Fibroblast of lung (primary cell): ENCODE measurements at regions not wholly inside any gene's neighbourhood (a gene's known extent, or its start where the extent isn't known, plus 50 kb on each side); places are given as distances from the start of the nearest gene placed in this dataset.

Experiments used
- EZH2 ChIP-seq: IDR thresholded peaks from 2 replicates; pipeline ENCODE4 v1.5.1; 2012; ENCODE audit warnings: low read length, control low read depth, mild to moderate bottlenecking; ENCODE audit errors: missing control alignments
- TF ChIP-seq, protein P1 (sequence below), 2 donors: IDR thresholded peaks in 1 of 2; conservative IDR thresholded peaks in 1 of 2; 1 replicate in 1 of 2; 2 replicates in 1 of 2; pipeline ENCODE4 v1.5.1; 2011 to 2012; ENCODE audit warnings: low read length in 2 of 2, control low read depth in 1 of 2, inconsistent platforms in 1 of 2, low read depth in 1 of 2, mild to moderate bottlenecking in 1 of 2

DNA sequence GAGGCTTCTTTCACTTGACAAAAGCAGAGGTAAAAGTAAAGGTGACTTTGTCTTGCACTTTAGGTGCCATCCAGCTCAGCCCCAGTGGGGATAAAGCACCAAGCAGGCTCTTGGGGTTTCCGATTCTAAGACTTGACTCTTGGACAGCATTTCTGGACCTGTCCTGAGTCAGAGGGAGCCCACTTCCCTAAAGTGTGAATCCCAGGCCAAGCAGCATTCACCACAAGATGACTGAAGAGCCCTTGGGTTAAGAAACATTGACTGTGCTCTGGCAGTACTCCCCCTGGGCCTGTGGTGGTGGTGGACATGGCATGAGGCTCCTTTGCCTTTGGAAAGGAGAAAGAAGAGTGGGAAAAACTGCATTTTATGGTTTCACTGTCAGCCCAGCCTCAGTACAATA is 638.0 kb upstream of the VRK2 start:
- TF ChIP-seq EZH2, result no peak
- TF ChIP-seq, protein P1, sequence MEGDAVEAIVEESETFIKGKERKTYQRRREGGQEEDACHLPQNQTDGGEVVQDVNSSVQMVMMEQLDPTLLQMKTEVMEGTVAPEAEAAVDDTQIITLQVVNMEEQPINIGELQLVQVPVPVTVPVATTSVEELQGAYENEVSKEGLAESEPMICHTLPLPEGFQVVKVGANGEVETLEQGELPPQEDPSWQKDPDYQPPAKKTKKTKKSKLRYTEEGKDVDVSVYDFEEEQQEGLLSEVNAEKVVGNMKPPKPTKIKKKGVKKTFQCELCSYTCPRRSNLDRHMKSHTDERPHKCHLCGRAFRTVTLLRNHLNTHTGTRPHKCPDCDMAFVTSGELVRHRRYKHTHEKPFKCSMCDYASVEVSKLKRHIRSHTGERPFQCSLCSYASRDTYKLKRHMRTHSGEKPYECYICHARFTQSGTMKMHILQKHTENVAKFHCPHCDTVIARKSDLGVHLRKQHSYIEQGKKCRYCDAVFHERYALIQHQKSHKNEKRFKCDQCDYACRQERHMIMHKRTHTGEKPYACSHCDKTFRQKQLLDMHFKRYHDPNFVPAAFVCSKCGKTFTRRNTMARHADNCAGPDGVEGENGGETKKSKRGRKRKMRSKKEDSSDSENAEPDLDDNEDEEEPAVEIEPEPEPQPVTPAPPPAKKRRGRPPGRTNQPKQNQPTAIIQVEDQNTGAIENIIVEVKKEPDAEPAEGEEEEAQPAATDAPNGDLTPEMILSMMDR (conservative IDR thresholded peaks at IDR 0.05 in 1 of 2, IDR thresholded peaks at IDR 0.05 in 1 of 2; ENCODE audit: low read depth in 1 of 2, low read length in 2 of 2), result no peak
